ENCODE measurements at regions not wholly inside any gene's neighbourhood (a gene's known extent, or its start where the extent isn't known, plus 50 kb on each side); places are given as distances from the start of the nearest gene placed in this dataset.

GRCh38 chr13:47112903-47113299 is 216.0 kb upstream of the HTR2A start:
- TF ChIP-seq POLR2A (IDR thresholded peaks at IDR 0.05) (no peak), CTCF (IDR thresholded peaks at IDR 0.05) (no peak)
